ENCODE measurements at regions not wholly inside any gene's neighbourhood (a gene's known extent, or its start where the extent isn't known, plus 50 kb on each side); places are given as distances from the start of the nearest gene placed in this dataset.

- H3K9me3 Mint-ChIP-seq: no peaks in the 10 kb centered on the region
- no peaks in the 10 kb centered on the region for H3K4me1 Mint-ChIP-seq (ENCODE audit: low read depth)
- H3K4me3 Mint-ChIP-seq: no peak overlapping the region
- H3K27ac Mint-ChIP-seq: no peak overlapping the region
- H3K27me3 Mint-ChIP-seq: peaks cover 14% of the 10 kb centered on the region
- H3K36me3 Mint-ChIP-seq (ENCODE audit: low read depth): no peaks in the 10 kb centered on the region
Measured at GRCh38 chr18:2400701-2401196, 170.6 kb downstream of the METTL4 start.

GRCh38 chr18:2402084-2402483 lies 169.2 kb downstream of the METTL4 start:
- no peak overlapping the region for H3K4me3 Mint-ChIP-seq
- H3K4me1 Mint-ChIP-seq (ENCODE audit: low read depth): no peaks in the 10 kb centered on the region
- no peaks in the 10 kb centered on the region for H3K9me3 Mint-ChIP-seq
- peaks cover 10% of the 10 kb centered on the region for H3K27me3 Mint-ChIP-seq
- H3K36me3 Mint-ChIP-seq (ENCODE audit: low read depth): no peaks in the 10 kb centered on the region
- no peak overlapping the region for H3K27ac Mint-ChIP-seq

GRCh38 chr18:2406544-2406943 lies 164.8 kb downstream of the METTL4 start:
- no peak overlapping the region for H3K27ac Mint-ChIP-seq
- no peaks in the 10 kb centered on the region for H3K9me3 Mint-ChIP-seq
- H3K27me3 Mint-ChIP-seq: no peaks in the 10 kb centered on the region
- H3K36me3 Mint-ChIP-seq (ENCODE audit: low read depth): no peaks in the 10 kb centered on the region
- no peak overlapping the region for H3K4me3 Mint-ChIP-seq
- H3K4me1 Mint-ChIP-seq (ENCODE audit: low read depth): no peaks in the 10 kb centered on the region

GRCh38 chr18:2407961-2408360 lies 163.3 kb downstream of the METTL4 start:
- H3K9me3 Mint-ChIP-seq: no peaks in the 10 kb centered on the region
- no peak overlapping the region for H3K4me3 Mint-ChIP-seq
- H3K36me3 Mint-ChIP-seq (ENCODE audit: low read depth): no peaks in the 10 kb centered on the region
- no peaks in the 10 kb centered on the region for H3K27me3 Mint-ChIP-seq
- no peak overlapping the region for H3K27ac Mint-ChIP-seq
- no peaks in the 10 kb centered on the region for H3K4me1 Mint-ChIP-seq (ENCODE audit: low read depth)

- Mint-ChIP-seq H3K4me1 (ENCODE audit: low read depth) (no peaks in the 10 kb centered on the region), H3K27ac (no peak overlapping the region), H3K36me3 (ENCODE audit: low read depth) (no peaks in the 10 kb centered on the region), H3K9me3 (no peaks in the 10 kb centered on the region), H3K4me3 (no peak overlapping the region), H3K27me3 (no peaks in the 10 kb centered on the region)
Measured at GRCh38 chr18:2409906-2410305, 161.4 kb downstream of the METTL4 start.

- Mint-ChIP-seq H3K4me3 (no peak overlapping the region), H3K27me3 (no peaks in the 10 kb centered on the region), H3K27ac (no peak overlapping the region), H3K9me3 (no peaks in the 10 kb centered on the region), H3K4me1 (ENCODE audit: low read depth) (no peaks in the 10 kb centered on the region), H3K36me3 (ENCODE audit: low read depth) (no peaks in the 10 kb centered on the region)
Measured at GRCh38 chr18:2410688-2411087, 160.6 kb downstream of the METTL4 start.

GRCh38 chr18:2411381-2411960 lies 159.8 kb downstream of the METTL4 start:
- Mint-ChIP-seq H3K4me3 (no peak overlapping the region), H3K36me3 (ENCODE audit: low read depth) (no peaks in the 10 kb centered on the region), H3K27ac (no peak overlapping the region), H3K27me3 (no peaks in the 10 kb centered on the region), H3K9me3 (no peaks in the 10 kb centered on the region), H3K4me1 (ENCODE audit: low read depth) (no peaks in the 10 kb centered on the region)

- Mint-ChIP-seq H3K9me3 (no peaks in the 10 kb centered on the region), H3K27me3 (no peaks in the 10 kb centered on the region), H3K4me3 (no peak overlapping the region), H3K4me1 (ENCODE audit: low read depth) (no peaks in the 10 kb centered on the region), H3K36me3 (ENCODE audit: low read depth) (no peaks in the 10 kb centered on the region), H3K27ac (no peak overlapping the region)
Measured at GRCh38 chr18:2412281-2412680, 159.0 kb downstream of the METTL4 start.

- Mint-ChIP-seq H3K27me3 (no peaks in the 10 kb centered on the region), H3K9me3 (no peaks in the 10 kb centered on the region), H3K36me3 (ENCODE audit: low read depth) (no peaks in the 10 kb centered on the region), H3K4me3 (no peak overlapping the region), H3K27ac (no peak overlapping the region), H3K4me1 (ENCODE audit: low read depth) (no peaks in the 10 kb centered on the region)
Measured at GRCh38 chr18:2412996-2413751, 158.1 kb downstream of the METTL4 start.

- H3K27me3 Mint-ChIP-seq: no peaks in the 10 kb centered on the region
- no peak overlapping the region for H3K27ac Mint-ChIP-seq
- no peaks in the 10 kb centered on the region for H3K9me3 Mint-ChIP-seq
- H3K4me3 Mint-ChIP-seq: no peak overlapping the region
- no peaks in the 10 kb centered on the region for H3K36me3 Mint-ChIP-seq (ENCODE audit: low read depth)
- H3K4me1 Mint-ChIP-seq (ENCODE audit: low read depth): no peaks in the 10 kb centered on the region
Measured at GRCh38 chr18:2414235-2414634, 157.1 kb downstream of the METTL4 start.

- Mint-ChIP-seq H3K4me1 (ENCODE audit: low read depth) (no peaks in the 10 kb centered on the region), H3K27me3 (no peaks in the 10 kb centered on the region), H3K4me3 (no peak overlapping the region), H3K9me3 (no peaks in the 10 kb centered on the region), H3K27ac (no peak overlapping the region), H3K36me3 (ENCODE audit: low read depth) (no peaks in the 10 kb centered on the region)
Measured at GRCh38 chr18:2415656-2416055, 155.6 kb downstream of the METTL4 start.

- H3K4me3 Mint-ChIP-seq: no peak overlapping the region
- H3K27me3 Mint-ChIP-seq: no peaks in the 10 kb centered on the region
- no peaks in the 10 kb centered on the region for H3K4me1 Mint-ChIP-seq (ENCODE audit: low read depth)
- H3K9me3 Mint-ChIP-seq: no peaks in the 10 kb centered on the region
- no peak overlapping the region for H3K27ac Mint-ChIP-seq
- no peaks in the 10 kb centered on the region for H3K36me3 Mint-ChIP-seq (ENCODE audit: low read depth)
Measured at GRCh38 chr18:2417861-2418610, 153.3 kb downstream of the METTL4 start.

- Mint-ChIP-seq H3K36me3 (ENCODE audit: low read depth) (no peaks in the 10 kb centered on the region), H3K4me1 (ENCODE audit: low read depth) (no peaks in the 10 kb centered on the region), H3K9me3 (no peaks in the 10 kb centered on the region), H3K27me3 (peaks cover 6% of the 10 kb centered on the region), H3K4me3 (no peak overlapping the region), H3K27ac (no peak overlapping the region)
Measured at GRCh38 chr18:2420367-2420766, 150.9 kb downstream of the METTL4 start.

GRCh38 chr18:2423761-2424160 lies 147.5 kb downstream of the METTL4 start:
- Mint-ChIP-seq H3K9me3 (peaks cover 5% of the 10 kb centered on the region), H3K27ac (no peak overlapping the region), H3K4me1 (ENCODE audit: low read depth) (no peaks in the 10 kb centered on the region), H3K4me3 (no peak overlapping the region), H3K36me3 (ENCODE audit: low read depth) (no peaks in the 10 kb centered on the region), H3K27me3 (peaks cover 6% of the 10 kb centered on the region)

- H3K4me3 Mint-ChIP-seq: no peak overlapping the region
- H3K36me3 Mint-ChIP-seq (ENCODE audit: low read depth): no peaks in the 10 kb centered on the region
- no peak overlapping the region for H3K27ac Mint-ChIP-seq
- H3K9me3 Mint-ChIP-seq: peaks cover 5% of the 10 kb centered on the region
- H3K4me1 Mint-ChIP-seq (ENCODE audit: low read depth): no peaks in the 10 kb centered on the region
- peaks cover 6% of the 10 kb centered on the region for H3K27me3 Mint-ChIP-seq
Measured at GRCh38 chr18:2424420-2424819, 146.9 kb downstream of the METTL4 start.
